ENCODE measurements at regions not wholly inside any gene's neighbourhood (a gene's known extent, or its start where the extent isn't known, plus 50 kb on each side); places are given as distances from the start of the nearest gene placed in this dataset.

DNA sequence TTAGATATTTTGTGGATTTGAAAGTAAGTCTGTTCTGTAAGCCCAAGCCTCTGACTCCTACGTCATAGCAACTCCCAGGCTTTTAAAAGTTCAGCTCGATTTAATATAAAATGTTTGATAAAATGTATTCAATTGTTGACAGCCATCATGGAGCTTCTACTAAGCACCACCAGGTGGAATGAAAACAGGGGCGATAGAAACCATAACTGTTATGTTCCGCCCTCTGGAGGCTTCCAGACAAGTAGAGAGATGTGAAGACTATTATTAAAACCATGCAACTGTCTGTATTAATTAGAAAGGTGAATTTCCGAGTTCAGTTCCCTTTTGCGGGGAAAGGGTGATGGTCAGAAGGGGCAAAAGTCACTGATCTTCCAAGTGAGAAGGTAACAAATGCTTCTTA, 292.2 kb downstream of the NR2F2 start:
- Histone ChIP-seq H2AFZ (ENCODE audit: low read length) (no peak overlapping the region), H4K20me1 (ENCODE audit: control insufficient read depth, extremely low read depth, insufficient read depth, low read length) (no peaks in the 10 kb centered on the region), H3K36me3 (ENCODE audit: control insufficient read depth, insufficient read depth, low read length) (no peaks in the 10 kb centered on the region), H3K4me1 (ENCODE audit: control insufficient read depth, extremely low read depth, insufficient read depth, low read length) (no peaks in the 10 kb centered on the region), H3K27me3 (ENCODE audit: control insufficient read depth, insufficient read depth, low read length) (no peaks in the 10 kb centered on the region), H3K9me3 (ENCODE audit: control insufficient read depth, insufficient read depth, low read depth, low read length) (no peaks in the 10 kb centered on the region), H3K4me3 (replicated peaks in 1 of 4; ENCODE audit: control extremely low read depth in 1 of 4, insufficient read depth in 1 of 4, low read depth in 3 of 4, low read length in 4 of 4) (no peak overlapping the region), H3K27ac (ENCODE audit: insufficient read depth, low read length) (no peak overlapping the region), H3K79me2 (ENCODE audit: control insufficient read depth, insufficient read depth, low read length) (no peaks in the 10 kb centered on the region), H3K4me2 (ENCODE audit: extremely low read depth, insufficient read depth, low read length) (no peak overlapping the region), H3K9ac (ENCODE audit: insufficient read depth, low read length) (no peak overlapping the region)
- DNase-seq (ENCODE audit: low read depth in 2 of 2): no peak
- no peak for TF ChIP-seq EZH2 (IDR thresholded peaks at IDR 0.05; ENCODE audit: low read length, missing control alignments)
- TF ChIP-seq, protein P1, sequence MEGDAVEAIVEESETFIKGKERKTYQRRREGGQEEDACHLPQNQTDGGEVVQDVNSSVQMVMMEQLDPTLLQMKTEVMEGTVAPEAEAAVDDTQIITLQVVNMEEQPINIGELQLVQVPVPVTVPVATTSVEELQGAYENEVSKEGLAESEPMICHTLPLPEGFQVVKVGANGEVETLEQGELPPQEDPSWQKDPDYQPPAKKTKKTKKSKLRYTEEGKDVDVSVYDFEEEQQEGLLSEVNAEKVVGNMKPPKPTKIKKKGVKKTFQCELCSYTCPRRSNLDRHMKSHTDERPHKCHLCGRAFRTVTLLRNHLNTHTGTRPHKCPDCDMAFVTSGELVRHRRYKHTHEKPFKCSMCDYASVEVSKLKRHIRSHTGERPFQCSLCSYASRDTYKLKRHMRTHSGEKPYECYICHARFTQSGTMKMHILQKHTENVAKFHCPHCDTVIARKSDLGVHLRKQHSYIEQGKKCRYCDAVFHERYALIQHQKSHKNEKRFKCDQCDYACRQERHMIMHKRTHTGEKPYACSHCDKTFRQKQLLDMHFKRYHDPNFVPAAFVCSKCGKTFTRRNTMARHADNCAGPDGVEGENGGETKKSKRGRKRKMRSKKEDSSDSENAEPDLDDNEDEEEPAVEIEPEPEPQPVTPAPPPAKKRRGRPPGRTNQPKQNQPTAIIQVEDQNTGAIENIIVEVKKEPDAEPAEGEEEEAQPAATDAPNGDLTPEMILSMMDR (conservative IDR thresholded peaks at IDR 0.05 in 1 of 2, IDR thresholded peaks at IDR 0.05 in 1 of 2; ENCODE audit: low read depth in 1 of 2, low read length in 2 of 2): no peak

GRCh38 chr15:96625256-96625655, 294.8 kb downstream of the NR2F2 start:
- Histone ChIP-seq H3K4me2 (ENCODE audit: extremely low read depth, insufficient read depth, low read length) (no peak overlapping the region), H3K4me1 (ENCODE audit: control insufficient read depth, extremely low read depth, insufficient read depth, low read length) (no peaks in the 10 kb centered on the region), H3K27ac (ENCODE audit: insufficient read depth, low read length) (no peak overlapping the region), H3K9me3 (ENCODE audit: control insufficient read depth, insufficient read depth, low read depth, low read length) (no peaks in the 10 kb centered on the region), H4K20me1 (ENCODE audit: control insufficient read depth, extremely low read depth, insufficient read depth, low read length) (no peaks in the 10 kb centered on the region), H3K9ac (ENCODE audit: insufficient read depth, low read length) (no peak overlapping the region), H3K4me3 (replicated peaks in 1 of 4; ENCODE audit: control extremely low read depth in 1 of 4, insufficient read depth in 1 of 4, low read depth in 3 of 4, low read length in 4 of 4) (no peak overlapping the region), H2AFZ (ENCODE audit: low read length) (no peak overlapping the region), H3K79me2 (ENCODE audit: control insufficient read depth, insufficient read depth, low read length) (no peaks in the 10 kb centered on the region), H3K27me3 (ENCODE audit: control insufficient read depth, insufficient read depth, low read length) (no peaks in the 10 kb centered on the region), H3K36me3 (ENCODE audit: control insufficient read depth, insufficient read depth, low read length) (no peaks in the 10 kb centered on the region)
- DNase-seq (ENCODE audit: low read depth in 2 of 2): peak in 1 of 2 donors; percentile 12
- no peak for TF ChIP-seq EZH2 (IDR thresholded peaks at IDR 0.05; ENCODE audit: low read length, missing control alignments)
- TF ChIP-seq, protein P1 (conservative IDR thresholded peaks at IDR 0.05 in 1 of 2, IDR thresholded peaks at IDR 0.05 in 1 of 2; ENCODE audit: low read depth in 1 of 2, low read length in 2 of 2): no peak

- H3K27ac ChIP-seq (ENCODE audit: insufficient read depth, low read length): no peak overlapping the region
- no peak overlapping the region for H2AFZ ChIP-seq (ENCODE audit: low read length)
- H3K4me1 ChIP-seq (ENCODE audit: control insufficient read depth, extremely low read depth, insufficient read depth, low read length): no peaks in the 10 kb centered on the region
- H3K4me3 ChIP-seq (replicated peaks in 1 of 4; ENCODE audit: control extremely low read depth in 1 of 4, insufficient read depth in 1 of 4, low read depth in 3 of 4, low read length in 4 of 4): no peak overlapping the region
- H3K9ac ChIP-seq (ENCODE audit: insufficient read depth, low read length): no peak overlapping the region
- H3K36me3 ChIP-seq (ENCODE audit: control insufficient read depth, insufficient read depth, low read length): no peaks in the 10 kb centered on the region
- no peak for TF ChIP-seq EZH2 (IDR thresholded peaks at IDR 0.05; ENCODE audit: low read length, missing control alignments)
- TF ChIP-seq, protein P1 (conservative IDR thresholded peaks at IDR 0.05 in 1 of 2, IDR thresholded peaks at IDR 0.05 in 1 of 2; ENCODE audit: low read depth in 1 of 2, low read length in 2 of 2): no peak
- no peaks in the 10 kb centered on the region for H4K20me1 ChIP-seq (ENCODE audit: control insufficient read depth, extremely low read depth, insufficient read depth, low read length)
- no peak overlapping the region for H3K4me2 ChIP-seq (ENCODE audit: extremely low read depth, insufficient read depth, low read length)
- DNase-seq (ENCODE audit: low read depth in 2 of 2): no peak
- no peaks in the 10 kb centered on the region for H3K27me3 ChIP-seq (ENCODE audit: control insufficient read depth, insufficient read depth, low read length)
- H3K79me2 ChIP-seq (ENCODE audit: control insufficient read depth, insufficient read depth, low read length): no peaks in the 10 kb centered on the region
- H3K9me3 ChIP-seq (ENCODE audit: control insufficient read depth, insufficient read depth, low read depth, low read length): no peaks in the 10 kb centered on the region
These were observed 296.6 kb downstream of the NR2F2 start for GRCh38 chr15:96627031-96627568.

All from fibroblast of lung (primary cell).